ENCODE measurements at regions not wholly inside any gene's neighbourhood (a gene's known extent, or its start where the extent isn't known, plus 50 kb on each side); places are given as distances from the start of the nearest gene placed in this dataset.

DNA sequence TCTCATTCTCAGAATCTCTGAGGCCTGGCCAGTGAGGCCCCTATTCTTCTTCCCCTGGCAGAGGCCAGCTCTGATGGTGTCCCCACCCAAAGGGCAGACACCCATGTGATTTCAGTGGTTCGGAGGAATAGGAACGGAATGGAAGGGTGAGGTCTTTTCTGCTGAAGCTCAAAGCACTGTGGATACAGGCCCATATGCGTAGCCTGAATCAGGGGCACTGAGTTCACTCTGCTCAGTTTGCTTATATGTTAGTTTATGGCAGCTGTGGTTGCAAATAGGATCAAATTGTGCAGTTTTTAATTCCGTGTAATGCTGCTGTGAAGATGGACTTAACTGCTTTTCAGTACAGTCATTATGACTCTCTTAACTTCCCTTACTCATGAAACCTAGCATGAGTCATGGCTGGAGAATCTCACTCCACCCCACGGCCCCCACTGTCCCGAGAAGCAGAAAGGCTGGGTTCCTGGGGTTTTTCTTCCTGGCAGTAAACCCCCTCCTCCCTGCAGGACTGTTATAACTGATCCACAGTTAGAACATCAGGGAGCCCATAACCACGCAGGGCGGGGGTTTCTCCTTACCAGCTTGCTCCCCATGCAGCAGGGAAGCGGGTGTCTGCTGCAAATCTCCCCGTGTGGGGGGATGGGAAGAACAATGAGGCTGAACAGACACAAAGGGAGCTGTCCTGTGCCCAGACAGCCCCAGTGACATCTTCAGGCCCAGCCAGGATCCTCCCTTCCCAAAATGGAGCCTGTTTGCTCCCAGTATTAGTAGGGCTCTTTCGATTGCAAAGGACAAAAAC lies 122.7 kb downstream of the SLC38A6 start:
- intact Hi-C loops (cut with DNase I): no loop called here
- no peak for DNase-seq (ENCODE audit: low spot score)
- Histone ChIP-seq H3K27ac (no peak overlapping the region), H3K36me3 (no peaks in the 10 kb centered on the region), H3K27me3 (replicated peaks; ENCODE audit: insufficient read depth) (no peaks in the 10 kb centered on the region), H3K4me3 (no peak overlapping the region), H3K9me3 (no peaks in the 10 kb centered on the region), H3K4me1 (replicated peaks) (peaks cover 6% of the 10 kb centered on the region)
- WGBS: 57% methylated on average over 11 of the region's 11 CpGs
- TF ChIP-seq POLR2AphosphoS5 (IDR thresholded peaks at IDR 0.05): peak; percentile 13
- TF ChIP-seq, protein P1, sequence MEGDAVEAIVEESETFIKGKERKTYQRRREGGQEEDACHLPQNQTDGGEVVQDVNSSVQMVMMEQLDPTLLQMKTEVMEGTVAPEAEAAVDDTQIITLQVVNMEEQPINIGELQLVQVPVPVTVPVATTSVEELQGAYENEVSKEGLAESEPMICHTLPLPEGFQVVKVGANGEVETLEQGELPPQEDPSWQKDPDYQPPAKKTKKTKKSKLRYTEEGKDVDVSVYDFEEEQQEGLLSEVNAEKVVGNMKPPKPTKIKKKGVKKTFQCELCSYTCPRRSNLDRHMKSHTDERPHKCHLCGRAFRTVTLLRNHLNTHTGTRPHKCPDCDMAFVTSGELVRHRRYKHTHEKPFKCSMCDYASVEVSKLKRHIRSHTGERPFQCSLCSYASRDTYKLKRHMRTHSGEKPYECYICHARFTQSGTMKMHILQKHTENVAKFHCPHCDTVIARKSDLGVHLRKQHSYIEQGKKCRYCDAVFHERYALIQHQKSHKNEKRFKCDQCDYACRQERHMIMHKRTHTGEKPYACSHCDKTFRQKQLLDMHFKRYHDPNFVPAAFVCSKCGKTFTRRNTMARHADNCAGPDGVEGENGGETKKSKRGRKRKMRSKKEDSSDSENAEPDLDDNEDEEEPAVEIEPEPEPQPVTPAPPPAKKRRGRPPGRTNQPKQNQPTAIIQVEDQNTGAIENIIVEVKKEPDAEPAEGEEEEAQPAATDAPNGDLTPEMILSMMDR (IDR thresholded peaks at IDR 0.05): no peak

DNA sequence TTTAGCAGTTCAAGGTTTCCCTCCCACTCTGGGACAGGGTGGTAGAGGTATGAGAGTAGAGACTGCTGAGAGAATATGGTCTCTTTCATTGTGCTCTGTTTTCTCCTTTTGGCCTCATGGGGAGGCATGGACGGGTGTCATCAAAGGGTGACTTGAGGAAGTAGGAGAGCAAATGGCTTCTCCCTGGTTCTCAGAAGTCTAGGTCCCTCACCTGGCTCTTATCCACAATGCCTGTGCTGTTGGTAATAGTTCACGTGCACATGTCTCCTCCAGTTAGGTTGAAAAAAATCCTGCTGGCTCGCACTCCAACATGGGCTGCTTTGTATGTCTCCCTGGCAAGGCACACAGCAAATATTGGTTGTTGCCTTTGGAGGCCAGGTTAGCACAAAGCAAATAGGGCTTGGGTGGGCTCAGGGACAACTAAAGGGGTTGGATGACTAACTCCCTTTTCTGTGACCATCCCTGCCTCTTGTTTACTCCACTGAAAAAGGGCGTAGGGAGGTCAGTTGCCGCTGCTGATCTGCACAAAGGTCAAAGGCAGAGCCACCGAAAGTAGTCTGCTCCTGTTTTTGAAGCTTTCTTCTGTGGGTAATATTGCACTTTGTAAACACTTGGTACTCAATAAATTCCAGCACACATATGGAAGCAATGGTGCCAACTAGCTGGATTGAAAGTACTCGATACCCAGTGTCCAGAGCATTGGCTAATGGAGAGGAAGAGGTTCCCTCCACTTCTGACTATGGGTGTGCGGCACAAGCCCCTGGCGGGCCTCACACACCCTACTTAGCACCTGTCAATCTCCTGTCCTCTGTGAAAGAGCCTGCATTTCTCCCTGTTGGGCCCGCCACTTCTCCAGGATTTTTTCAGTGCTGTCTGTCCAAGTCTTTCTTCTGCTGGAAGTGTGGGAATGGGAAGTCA lies 121.8 kb downstream of the SLC38A6 start:
- Histone ChIP-seq H3K27me3 (replicated peaks; ENCODE audit: insufficient read depth) (no peaks in the 10 kb centered on the region), H3K4me3 (no peak overlapping the region), H3K9me3 (no peaks in the 10 kb centered on the region), H3K4me1 (replicated peaks) (peaks cover 6% of the 10 kb centered on the region), H3K27ac (peak overlapping the region in 1 of 2 donors; percentile 30), H3K36me3 (no peaks in the 10 kb centered on the region)
- intact Hi-C loops (cut with DNase I): no loop called here
- DNase-seq (ENCODE audit: low spot score): peak; percentile 34
- 77% methylated on average over 10 of the region's 10 CpGs for WGBS
- TF ChIP-seq POLR2A (IDR thresholded peaks at IDR 0.05) (no peak), POLR2AphosphoS5 (IDR thresholded peaks at IDR 0.05) (no peak)
- TF ChIP-seq, protein P1 (IDR thresholded peaks at IDR 0.05): no peak
